NT2/D1 (cell line): ENCODE measurements at regions not wholly inside any gene's neighbourhood (a gene's known extent, or its start where the extent isn't known, plus 50 kb on each side); places are given as distances from the start of the nearest gene placed in this dataset.

ENCODE experiments used
- DNase-seq: peaks from one replicate; pipeline ENCODE4 v3.0.0-alpha.2; 2011; ENCODE audit warnings: low read depth, low spot score
- H3K27me3 ChIP-seq: 2 replicates; pipeline ENCODE4 v1.6.0; 2011; ENCODE audit warnings: mild to moderate bottlenecking; ENCODE audit not compliant: insufficient read length, insufficient read depth
- H3K36me3 ChIP-seq: 2 replicates; pipeline ENCODE4 v1.6.1; 2011; ENCODE audit warnings: mild to moderate bottlenecking, low read length, mixed read lengths; ENCODE audit not compliant: insufficient read depth, insufficient read length
- H3K4me1 ChIP-seq: 2 replicates; pipeline ENCODE4 v1.5.1; 2011; ENCODE audit not compliant: insufficient read depth, insufficient read length
- H3K4me3 ChIP-seq: 2 replicates; pipeline ENCODE4 v1.5.1; 2011; ENCODE audit warnings: low read depth; ENCODE audit not compliant: insufficient read length
- H3K9ac ChIP-seq: 2 replicates; pipeline ENCODE4 v1.6.0; 2011; ENCODE audit warnings: low read depth; ENCODE audit not compliant: insufficient read length
- H3K9me3 ChIP-seq: 2 replicates; pipeline ENCODE4 v1.5.1; 2011; ENCODE audit warnings: mild to moderate bottlenecking, low read length; ENCODE audit not compliant: insufficient read depth
- SUZ12 ChIP-seq: IDR thresholded peaks from 2 replicates; pipeline ENCODE4 v1.6.1; 2011; ENCODE audit not compliant: insufficient read length, insufficient read depth; ENCODE audit errors: extremely low read depth
- YY1 ChIP-seq: IDR thresholded peaks from 2 replicates; pipeline ENCODE4 v1.6.1; 2011; ENCODE audit not compliant: insufficient read length, insufficient read depth
- ZNF274 ChIP-seq: IDR thresholded peaks from 2 replicates; pipeline ENCODE4 v1.6.1; 2011; ENCODE audit warnings: mild to moderate bottlenecking, low read depth, low read length

- TF ChIP-seq ZNF274 (no peak), SUZ12 (no peak), YY1 (no peak)
- H3K27me3 ChIP-seq, result no peaks in the 10 kb centered on the region
- no peaks in the 10 kb centered on the region for H3K36me3 ChIP-seq
- peaks cover under 1% of the 10 kb centered on the region; the same call in 1 of the 2 replicates for H3K9me3 ChIP-seq
- no peak overlapping the region for H3K4me3 ChIP-seq
- no peak overlapping the region for H3K9ac ChIP-seq
- no peaks in the 10 kb centered on the region for H3K4me1 ChIP-seq
- no peak for DNase-seq
These were observed 404.0 kb upstream of the RAB6C start for GRCh38 chr2:129575431-129575830.

GRCh38 chr2:129575880-129576279 lies 403.6 kb upstream of the RAB6C start:
- Histone ChIP-seq H3K36me3 (no peaks in the 10 kb centered on the region), H3K27me3 (no peaks in the 10 kb centered on the region), H3K4me1 (no peaks in the 10 kb centered on the region), H3K9me3 (peaks cover 5% of the 10 kb centered on the region; the same call in 1 of the 2 replicates), H3K4me3 (no peak overlapping the region), H3K9ac (no peak overlapping the region)
- TF ChIP-seq SUZ12 (no peak), YY1 (no peak), ZNF274 (no peak)
- DNase-seq, result no peak

GRCh38 chr2:129580001-129580400 lies 399.5 kb upstream of the RAB6C start:
- H3K4me1 ChIP-seq, result no peaks in the 10 kb centered on the region
- H3K9me3 ChIP-seq, result peaks cover 17% of the 10 kb centered on the region; the same call in 1 of the 2 replicates
- H3K36me3 ChIP-seq, result no peaks in the 10 kb centered on the region
- no peak overlapping the region for H3K9ac ChIP-seq
- no peaks in the 10 kb centered on the region for H3K27me3 ChIP-seq
- no peak for DNase-seq
- TF ChIP-seq SUZ12, result no peak
- no peak overlapping the region for H3K4me3 ChIP-seq

DNA sequence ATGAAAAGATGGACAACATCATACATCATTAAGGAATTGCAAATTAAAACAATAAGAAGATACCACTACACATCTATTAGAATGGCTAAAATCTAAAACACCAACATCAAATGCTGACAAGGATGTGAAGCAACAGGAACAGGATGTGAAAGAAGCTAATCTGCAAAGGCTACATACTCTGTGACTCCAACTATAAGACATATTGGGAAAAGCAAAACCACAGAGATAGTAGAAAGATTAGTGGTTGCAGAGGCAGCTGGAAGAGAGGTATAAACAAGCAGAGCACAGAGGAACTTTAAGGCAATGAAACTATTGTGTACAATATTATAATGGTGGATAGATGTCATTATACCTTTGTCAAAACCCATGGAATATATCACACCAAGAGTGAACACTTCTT lies 393.7 kb upstream of the RAB6C start:
- Histone ChIP-seq H3K36me3 (no peaks in the 10 kb centered on the region), H3K9ac (no peak overlapping the region), H3K9me3 (peaks cover 14% of the 10 kb centered on the region; the same call in 1 of the 2 replicates), H3K27me3 (no peaks in the 10 kb centered on the region), H3K4me1 (peaks cover 2% of the 10 kb centered on the region), H3K4me3 (no peak overlapping the region)
- no peak for DNase-seq
- TF ChIP-seq SUZ12 (no peak), ZNF274 (no peak), YY1 (no peak)

GRCh38 chr2:129587426-129588064 lies 391.9 kb upstream of the RAB6C start:
- peaks cover 2% of the 10 kb centered on the region for H3K4me1 ChIP-seq
- H3K9ac ChIP-seq, result no peak overlapping the region
- H3K27me3 ChIP-seq, result no peaks in the 10 kb centered on the region
- H3K4me3 ChIP-seq, result no peak overlapping the region
- H3K9me3 ChIP-seq, result no peaks in the 10 kb centered on the region
- no peak for TF ChIP-seq ZNF274
- no peak for TF ChIP-seq YY1
- no peak for TF ChIP-seq SUZ12
- DNase-seq, result no peak
- H3K36me3 ChIP-seq, result no peaks in the 10 kb centered on the region

DNA sequence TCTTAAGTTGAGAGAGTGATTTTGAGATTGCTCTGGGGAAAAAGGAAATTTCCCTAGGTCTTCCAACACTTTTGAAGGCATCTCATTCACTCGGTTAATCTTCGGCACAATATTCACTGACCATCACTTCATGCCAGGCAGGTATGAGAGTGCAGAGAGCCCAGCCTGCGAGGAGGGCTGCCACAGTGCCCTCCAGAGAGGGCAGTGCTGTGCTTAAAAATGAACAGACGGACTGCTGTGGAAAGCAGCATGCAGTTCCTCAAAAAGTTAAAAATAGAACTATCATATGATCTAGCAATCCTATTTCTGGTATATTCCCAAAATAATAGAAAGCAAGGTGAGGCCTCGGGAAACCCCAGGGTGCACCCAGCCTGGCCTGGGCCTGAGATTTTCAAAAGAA lies 374.9 kb upstream of the RAB6C start:
- Histone ChIP-seq H3K4me1 (no peaks in the 10 kb centered on the region), H3K27me3 (no peaks in the 10 kb centered on the region), H3K4me3 (no peak overlapping the region), H3K9me3 (no peaks in the 10 kb centered on the region; the same call in 1 of the 2 replicates), H3K9ac (no peak overlapping the region), H3K36me3 (no peaks in the 10 kb centered on the region)
- TF ChIP-seq SUZ12, result no peak
- no peak for TF ChIP-seq YY1
- no peak for TF ChIP-seq ZNF274
- DNase-seq, result no peak

GRCh38 chr2:129605646-129606045 lies 373.8 kb upstream of the RAB6C start:
- H3K4me1 ChIP-seq, result no peaks in the 10 kb centered on the region
- DNase-seq, result no peak
- H3K4me3 ChIP-seq, result no peak overlapping the region
- no peaks in the 10 kb centered on the region for H3K27me3 ChIP-seq
- H3K9ac ChIP-seq, result no peak overlapping the region
- H3K9me3 ChIP-seq, result no peaks in the 10 kb centered on the region; the same call in 1 of the 2 replicates
- TF ChIP-seq YY1 (no peak), SUZ12 (no peak), ZNF274 (no peak)
- no peaks in the 10 kb centered on the region for H3K36me3 ChIP-seq
